22Rv1 (cell line): ENCODE measurements at regions not wholly inside any gene's neighbourhood (a gene's known extent, or its start where the extent isn't known, plus 50 kb on each side); places are given as distances from the start of the nearest gene placed in this dataset.

Source experiments
- CTCF ChIP-seq: fragments of 450-650 bp; IDR thresholded peaks from 2 replicates; pipeline ENCODE4 v1.5.1; 2017; ENCODE audit warnings: mild to moderate bottlenecking
- ZFX ChIP-seq: fragments of 450-650 bp; IDR thresholded peaks from 2 replicates; pipeline ENCODE4 v1.6.1; 2017; ENCODE audit warnings: antibody characterized with exemption, borderline replicate concordance

- TF ChIP-seq CTCF = no peak
- no peak for TF ChIP-seq ZFX
Observed at GRCh38 chr7:25954395-25954794, 197.6 kb upstream of the NFE2L3 start.
